Adipocyte (in vitro differentiated cells): ENCODE measurements at regions not wholly inside any gene's neighbourhood (a gene's known extent, or its start where the extent isn't known, plus 50 kb on each side); places are given as distances from the start of the nearest gene placed in this dataset.

Experiments
- DNase-seq: peaks from one replicate; pipeline ENCODE4 v3.0.0-alpha.2; 2015; ENCODE audit warnings: low read depth
- H3K27me3 ChIP-seq: replicated peaks from 2 replicates; pipeline ENCODE4 v1.7.0; 2013; ENCODE audit warnings: mild to moderate bottlenecking, low read length, moderate library complexity; ENCODE audit not compliant: control insufficient read depth, insufficient read depth
- H3K36me3 ChIP-seq: 2 replicates; pipeline ENCODE4 v1.7.0; 2013; ENCODE audit warnings: low read length, mild to moderate bottlenecking, moderate library complexity; ENCODE audit not compliant: control insufficient read depth, insufficient read depth, severe bottlenecking
- H3K4me1 ChIP-seq: 2 replicates; pipeline ENCODE4 v1.7.0; 2013; ENCODE audit warnings: mild to moderate bottlenecking, low read length, moderate library complexity; ENCODE audit not compliant: control insufficient read depth, insufficient read depth
- H3K4me3 ChIP-seq: 2 replicates; pipeline ENCODE4 v1.7.0; 2013; ENCODE audit warnings: mild to moderate bottlenecking, low read length, moderate library complexity
- H3K9ac ChIP-seq: 2 replicates; pipeline ENCODE4 v1.7.0; 2013; ENCODE audit warnings: mild to moderate bottlenecking, low read length, moderate library complexity
- H3K9me3 ChIP-seq: 2 replicates; pipeline ENCODE4 v1.7.0; 2013; ENCODE audit warnings: mild to moderate bottlenecking, low read length, moderate library complexity; ENCODE audit not compliant: control insufficient read depth

DNA sequence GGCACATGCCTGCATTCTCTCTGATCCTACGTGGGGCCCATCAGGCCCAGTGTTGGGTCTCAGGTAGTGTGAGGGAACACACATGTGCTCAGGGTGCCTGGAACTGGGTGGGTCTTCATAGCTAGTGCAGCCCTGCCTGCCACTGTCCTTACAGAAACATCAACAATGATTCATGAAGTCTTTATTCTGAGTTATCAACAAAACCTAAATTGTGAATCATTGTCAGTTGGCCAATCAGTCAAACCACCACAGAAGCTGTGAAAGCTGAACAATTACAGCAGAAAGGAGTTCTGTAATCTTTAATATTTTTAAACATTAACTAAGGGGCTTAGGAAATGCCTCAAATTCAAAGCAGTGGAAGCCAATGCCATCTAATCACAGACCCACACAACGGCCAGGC is 82.8 kb upstream of the ZNF521 start:
- peaks cover 4% of the 10 kb centered on the region for H3K27me3 ChIP-seq
- no peak for DNase-seq
- no peak overlapping the region for H3K4me3 ChIP-seq
- no peaks in the 10 kb centered on the region for H3K36me3 ChIP-seq
- no peaks in the 10 kb centered on the region for H3K9me3 ChIP-seq
- H3K4me1 ChIP-seq = no peaks in the 10 kb centered on the region
- no peak overlapping the region for H3K9ac ChIP-seq

DNA sequence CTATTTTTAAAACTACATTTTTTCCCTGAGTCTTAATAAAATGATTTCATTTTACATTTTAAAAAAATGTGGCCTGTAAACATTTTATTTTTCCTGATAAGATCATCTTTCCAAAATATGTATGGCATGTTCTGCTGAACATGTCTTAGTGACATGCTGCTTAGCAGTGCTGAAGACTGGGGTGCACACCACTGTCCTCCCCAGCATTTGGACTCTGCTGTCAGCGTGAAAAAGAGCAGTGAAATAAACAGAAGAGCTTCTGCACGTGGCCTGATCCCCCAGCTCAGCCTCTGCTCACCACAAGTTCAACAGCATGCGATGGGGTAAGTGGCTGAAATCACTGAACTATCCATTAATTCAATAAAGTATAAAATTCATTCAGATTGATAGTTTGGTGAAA is 81.6 kb upstream of the ZNF521 start:
- H3K9ac ChIP-seq = no peak overlapping the region
- H3K4me1 ChIP-seq = no peaks in the 10 kb centered on the region
- H3K9me3 ChIP-seq = no peaks in the 10 kb centered on the region
- H3K27me3 ChIP-seq = peaks cover 4% of the 10 kb centered on the region
- no peak for DNase-seq
- no peaks in the 10 kb centered on the region for H3K36me3 ChIP-seq
- no peak overlapping the region for H3K4me3 ChIP-seq

DNA sequence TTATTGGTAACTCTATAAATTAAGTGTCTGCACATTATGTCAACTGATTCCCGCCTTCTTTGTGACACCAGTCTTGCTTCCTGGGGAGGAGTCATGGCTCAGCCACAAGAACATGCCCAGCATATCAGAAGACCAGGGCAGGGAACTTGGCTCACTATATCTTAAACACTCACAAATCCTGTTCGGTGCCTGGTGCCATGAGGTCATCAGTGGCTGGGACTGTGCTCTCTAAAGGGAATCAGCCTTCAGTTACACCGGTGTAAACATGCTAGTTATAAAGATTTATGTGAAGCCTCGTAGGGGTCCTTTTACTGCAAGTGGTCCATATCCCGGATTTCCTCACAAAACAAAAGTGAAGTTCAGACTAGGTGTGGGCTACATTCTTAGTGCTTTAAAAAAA is 73.1 kb upstream of the ZNF521 start:
- Histone ChIP-seq H3K36me3 (no peaks in the 10 kb centered on the region), H3K9ac (no peak overlapping the region), H3K9me3 (peaks cover 7% of the 10 kb centered on the region), H3K27me3 (no peaks in the 10 kb centered on the region), H3K4me1 (peaks cover 8% of the 10 kb centered on the region), H3K4me3 (no peak overlapping the region)
- no peak for DNase-seq

DNA sequence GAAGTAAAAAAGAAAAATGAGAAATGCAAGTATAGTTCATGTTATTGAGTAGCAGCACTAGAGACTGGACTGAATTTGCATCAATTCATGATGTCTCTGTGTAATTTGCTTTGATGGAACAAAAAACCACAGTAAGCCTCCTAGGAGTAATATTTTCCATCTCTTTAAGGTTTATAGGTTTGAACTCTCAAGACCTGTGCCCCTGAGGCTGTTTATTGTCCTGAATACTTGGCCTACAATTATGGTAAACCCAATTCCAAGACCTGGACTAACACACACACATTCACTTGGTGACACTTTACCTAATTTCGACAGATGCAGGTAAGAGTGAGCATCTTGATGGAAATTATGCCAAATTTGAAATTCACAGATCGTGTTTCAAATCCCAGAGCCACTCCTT is 71.8 kb upstream of the ZNF521 start:
- Histone ChIP-seq H3K9me3 (peaks cover 7% of the 10 kb centered on the region), H3K4me3 (no peak overlapping the region), H3K4me1 (peaks cover 8% of the 10 kb centered on the region), H3K36me3 (no peaks in the 10 kb centered on the region), H3K27me3 (no peaks in the 10 kb centered on the region), H3K9ac (no peak overlapping the region)
- DNase-seq = no peak

DNA sequence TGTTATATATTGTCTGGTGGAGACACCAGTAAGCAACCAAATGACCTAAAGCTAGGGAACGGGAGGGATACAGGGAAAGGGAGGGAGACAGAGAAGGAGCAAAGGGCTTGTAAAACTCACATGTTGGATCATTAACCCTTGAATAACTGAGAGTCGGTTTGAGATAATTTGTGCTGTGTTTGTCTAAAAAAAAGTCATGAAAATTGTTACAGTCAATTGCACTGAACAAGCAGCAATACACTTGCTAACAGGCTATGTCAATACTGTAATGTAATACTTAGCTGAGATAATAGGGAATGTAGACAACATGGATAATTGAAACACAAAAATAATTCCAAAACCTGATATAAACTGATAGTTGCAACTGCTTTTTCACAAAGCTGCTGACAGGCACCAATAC is 71.3 kb upstream of the ZNF521 start:
- no peak for DNase-seq
- no peak overlapping the region for H3K4me3 ChIP-seq

DNA sequence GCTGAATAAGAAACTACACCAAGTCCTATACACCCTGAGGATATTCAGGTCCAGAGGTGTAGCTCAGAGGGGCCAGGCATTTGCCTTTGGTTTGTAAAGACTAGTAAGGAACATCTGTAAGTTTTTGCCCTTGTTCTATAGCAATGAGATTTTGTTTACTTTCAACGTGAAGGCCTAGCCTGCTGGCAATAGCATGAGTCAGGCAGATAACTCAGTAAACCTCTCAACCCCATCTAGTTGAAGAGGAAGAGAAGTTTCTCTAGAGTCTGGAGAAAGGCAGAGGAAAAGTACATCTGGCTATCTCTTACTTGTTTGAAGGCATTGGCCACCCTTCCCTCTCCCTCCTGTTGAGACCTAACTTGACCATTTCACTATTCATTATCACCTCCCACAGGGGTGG is 70.3 kb upstream of the ZNF521 start:
- no peak overlapping the region for H3K4me3 ChIP-seq
- peaks cover 3% of the 10 kb centered on the region for H3K9me3 ChIP-seq
- no peaks in the 10 kb centered on the region for H3K27me3 ChIP-seq
- no peak for DNase-seq
- no peaks in the 10 kb centered on the region for H3K36me3 ChIP-seq
- peaks cover 8% of the 10 kb centered on the region for H3K4me1 ChIP-seq
- no peak overlapping the region for H3K9ac ChIP-seq

More for the DNA sequence above, 71.3 kb upstream of the ZNF521 start:
- no peak overlapping the region for H3K9ac ChIP-seq
- no peaks in the 10 kb centered on the region for H3K36me3 ChIP-seq
- H3K27me3 ChIP-seq = no peaks in the 10 kb centered on the region
- peaks cover 8% of the 10 kb centered on the region for H3K4me1 ChIP-seq
- peaks cover 7% of the 10 kb centered on the region for H3K9me3 ChIP-seq

DNA sequence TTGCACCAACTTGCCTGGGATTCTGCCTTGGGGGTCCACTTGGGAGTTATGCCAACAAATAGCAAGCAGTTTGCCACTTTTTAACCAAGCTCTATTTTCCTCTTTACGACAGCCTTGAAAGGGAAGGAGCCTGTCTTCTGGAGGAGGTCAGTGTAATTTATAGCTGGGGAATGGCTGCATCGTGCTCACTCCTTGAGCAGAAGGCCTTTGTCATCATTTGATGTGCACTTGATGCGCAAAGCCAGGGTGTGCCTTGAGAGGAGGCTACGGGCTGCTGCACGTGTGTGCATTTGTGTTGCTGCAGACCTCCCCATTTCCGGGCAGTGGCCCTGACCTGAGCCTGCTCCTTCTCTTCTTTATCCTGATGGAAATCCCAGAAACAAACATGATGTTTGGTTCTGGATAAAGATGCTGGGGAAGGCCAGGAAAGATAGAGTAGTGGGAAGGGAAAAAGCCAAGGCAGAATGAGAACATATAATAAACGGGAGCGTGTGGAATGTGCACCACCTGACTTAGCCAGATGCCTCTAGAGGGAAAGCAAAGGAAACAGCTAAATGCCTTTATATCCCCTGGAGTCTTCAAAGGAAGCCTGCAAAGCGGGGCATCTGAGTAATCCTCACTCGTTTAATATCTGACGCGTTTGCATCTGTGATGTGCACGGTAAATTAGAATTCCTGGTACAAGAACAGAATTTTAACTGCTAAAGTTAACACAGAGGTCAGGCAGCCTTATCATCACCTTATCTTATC is 68.3 kb upstream of the ZNF521 start:
- no peak for DNase-seq
- no peaks in the 10 kb centered on the region for H3K36me3 ChIP-seq
- no peaks in the 10 kb centered on the region for H3K9me3 ChIP-seq
- no peak overlapping the region for H3K4me3 ChIP-seq
- H3K9ac ChIP-seq = no peak overlapping the region
- no peaks in the 10 kb centered on the region for H3K4me1 ChIP-seq
- no peaks in the 10 kb centered on the region for H3K27me3 ChIP-seq

DNA sequence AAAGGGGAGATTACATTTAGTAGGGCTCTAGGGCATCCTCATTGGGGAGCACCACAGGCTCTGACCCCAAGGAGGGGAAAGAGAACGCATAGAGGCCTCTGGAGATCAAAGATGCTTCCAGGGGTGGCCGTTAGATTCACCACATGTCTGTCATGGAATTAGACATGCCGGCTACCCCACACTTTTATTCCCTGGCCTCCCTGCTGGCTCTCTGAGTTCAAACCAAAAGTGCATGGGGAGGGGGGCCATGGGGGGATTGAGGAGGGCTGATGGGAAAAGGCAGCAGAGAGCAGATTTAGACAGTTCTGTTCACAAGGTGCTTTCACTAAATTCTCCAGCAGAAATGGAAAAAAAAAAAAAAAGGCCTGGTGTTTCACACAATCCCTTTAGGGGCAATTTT is 64.4 kb upstream of the ZNF521 start:
- no peaks in the 10 kb centered on the region for H3K9me3 ChIP-seq
- no peak for DNase-seq
- no peak overlapping the region for H3K4me3 ChIP-seq
- H3K36me3 ChIP-seq = no peaks in the 10 kb centered on the region
- H3K4me1 ChIP-seq = no peaks in the 10 kb centered on the region
- no peak overlapping the region for H3K9ac ChIP-seq
- no peaks in the 10 kb centered on the region for H3K27me3 ChIP-seq

DNA sequence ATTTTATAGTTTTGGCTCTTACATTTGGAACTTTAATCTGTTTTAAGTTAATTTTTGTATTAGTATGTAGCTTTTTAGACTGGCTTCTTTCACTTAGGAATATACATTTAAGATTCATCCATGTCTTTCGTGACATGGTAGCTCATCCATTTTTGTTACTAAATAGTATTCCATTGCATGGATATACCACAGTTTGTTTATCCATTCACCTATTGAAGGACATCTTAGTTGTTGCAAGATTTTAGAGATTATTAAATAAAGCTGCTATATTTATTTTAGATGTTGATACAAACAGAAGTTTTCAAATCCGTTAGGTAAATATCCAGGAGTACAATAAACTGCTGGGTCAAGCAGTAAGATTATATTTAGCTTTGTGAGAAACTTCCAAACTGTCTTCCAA is 58.0 kb upstream of the ZNF521 start:
- peaks cover 7% of the 10 kb centered on the region for H3K9me3 ChIP-seq
- H3K4me1 ChIP-seq = no peaks in the 10 kb centered on the region
- no peak overlapping the region for H3K4me3 ChIP-seq
- no peak for DNase-seq
- H3K36me3 ChIP-seq = no peaks in the 10 kb centered on the region
- no peak overlapping the region for H3K9ac ChIP-seq
- peaks cover 10% of the 10 kb centered on the region for H3K27me3 ChIP-seq

DNA sequence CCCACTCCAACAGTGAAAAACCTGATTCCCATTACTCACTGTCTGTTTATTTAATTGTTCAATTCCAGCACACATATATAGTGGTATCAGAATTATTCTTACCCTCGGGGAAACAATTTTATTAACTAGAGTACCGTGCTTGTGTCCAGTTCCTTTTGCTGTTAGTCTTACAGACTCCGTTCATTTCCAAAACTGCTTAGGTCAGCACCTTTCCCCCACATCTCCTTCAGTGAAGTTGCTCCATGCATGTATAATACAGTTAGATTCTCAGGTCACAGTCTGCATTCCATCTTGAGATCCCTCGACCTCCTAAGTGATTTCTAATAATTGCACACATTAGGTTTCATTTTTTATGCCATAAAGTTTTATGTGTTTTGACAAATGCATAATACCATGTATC is 56.3 kb upstream of the ZNF521 start:
- H3K4me1 ChIP-seq = no peaks in the 10 kb centered on the region

More for the DNA sequence above, 56.3 kb upstream of the ZNF521 start:
- H3K4me3 ChIP-seq = no peak overlapping the region
- no peak overlapping the region for H3K9ac ChIP-seq
- H3K36me3 ChIP-seq = no peaks in the 10 kb centered on the region
- peaks cover 7% of the 10 kb centered on the region for H3K9me3 ChIP-seq
- peaks cover 10% of the 10 kb centered on the region for H3K27me3 ChIP-seq
- no peak for DNase-seq
